DND-41 (cell line): ENCODE measurements at regions not wholly inside any gene's neighbourhood (a gene's known extent, or its start where the extent isn't known, plus 50 kb on each side); places are given as distances from the start of the nearest gene placed in this dataset.

Experiments
- EZH2 ChIP-seq: IDR thresholded peaks from 3 replicates; pipeline ENCODE4 v1.6.1; 2012; ENCODE audit warnings: borderline replicate concordance, low read depth, mild to moderate bottlenecking, moderate library complexity, low read length, inconsistent platforms; ENCODE audit not compliant: severe bottlenecking
- TF ChIP-seq, protein P1 (sequence below): IDR thresholded peaks from 2 replicates; pipeline ENCODE4 v1.5.1; 2012; ENCODE audit warnings: borderline replicate concordance, low read length, moderate library complexity, mild to moderate bottlenecking; ENCODE audit not compliant: poor library complexity, severe bottlenecking; ENCODE audit errors: extremely low read depth

DNA sequence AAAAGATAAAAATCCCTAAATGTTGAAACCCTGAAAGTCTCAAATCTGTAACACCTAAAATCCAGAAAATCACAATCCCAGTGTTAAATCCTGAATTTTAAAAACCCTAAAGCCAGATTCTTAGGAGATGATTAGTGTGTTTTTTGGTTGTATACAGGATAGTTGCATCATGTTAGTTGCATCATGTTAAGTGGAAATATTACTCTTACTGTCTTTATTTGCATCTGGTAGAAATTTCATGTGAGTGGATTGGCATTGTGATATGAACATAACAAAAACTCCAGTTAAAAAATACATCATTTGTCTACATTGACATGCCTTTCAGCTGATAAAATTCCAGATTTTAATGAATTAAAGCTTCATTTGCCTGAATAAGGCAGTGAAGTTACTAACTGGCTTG, 683.1 kb upstream of the ACVR2A start:
- TF ChIP-seq, protein P1, sequence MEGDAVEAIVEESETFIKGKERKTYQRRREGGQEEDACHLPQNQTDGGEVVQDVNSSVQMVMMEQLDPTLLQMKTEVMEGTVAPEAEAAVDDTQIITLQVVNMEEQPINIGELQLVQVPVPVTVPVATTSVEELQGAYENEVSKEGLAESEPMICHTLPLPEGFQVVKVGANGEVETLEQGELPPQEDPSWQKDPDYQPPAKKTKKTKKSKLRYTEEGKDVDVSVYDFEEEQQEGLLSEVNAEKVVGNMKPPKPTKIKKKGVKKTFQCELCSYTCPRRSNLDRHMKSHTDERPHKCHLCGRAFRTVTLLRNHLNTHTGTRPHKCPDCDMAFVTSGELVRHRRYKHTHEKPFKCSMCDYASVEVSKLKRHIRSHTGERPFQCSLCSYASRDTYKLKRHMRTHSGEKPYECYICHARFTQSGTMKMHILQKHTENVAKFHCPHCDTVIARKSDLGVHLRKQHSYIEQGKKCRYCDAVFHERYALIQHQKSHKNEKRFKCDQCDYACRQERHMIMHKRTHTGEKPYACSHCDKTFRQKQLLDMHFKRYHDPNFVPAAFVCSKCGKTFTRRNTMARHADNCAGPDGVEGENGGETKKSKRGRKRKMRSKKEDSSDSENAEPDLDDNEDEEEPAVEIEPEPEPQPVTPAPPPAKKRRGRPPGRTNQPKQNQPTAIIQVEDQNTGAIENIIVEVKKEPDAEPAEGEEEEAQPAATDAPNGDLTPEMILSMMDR = no peak
- TF ChIP-seq EZH2 = no peak
